HCT116 (cell line): ENCODE measurements at regions not wholly inside any gene's neighbourhood (a gene's known extent, or its start where the extent isn't known, plus 50 kb on each side); places are given as distances from the start of the nearest gene placed in this dataset.

Experiments used
- ATAC-seq: fragments of 200-7000 bp; cut with Tn5 transposase; 2 replicates; pipeline ENCODE4 v1.9.1; 2020; ENCODE audit warnings: mild to moderate bottlenecking, moderate library complexity
- BruUV-seq: library from RNA; stranded (reverse); fragments of 400-500 nt; replicated peaks from 2 replicates; lab custom pipeline; 2021; lab: Mats Ljungman, UMichigan
- CTCF ChIA-PET: fragments of 300-600 bp; sonication (Branson Sonifier 250); formaldehyde crosslinking; loops from one replicate; lab custom pipeline; 2021; ENCODE audit warnings: antibody characterized with exemption; lab: Charles Lee
- POLR2A ChIA-PET: fragments of 300-600, 350-600 bp; sonication (Branson Sonifier 250); formaldehyde crosslinking; loops from one replicate; lab custom pipeline; 2021; ENCODE audit warnings: antibody characterized with exemption; lab: Charles Lee
- RAD21 ChIA-PET, 2 experiments: fragments of 300-600 bp; sonication (Branson Sonifier 250); formaldehyde crosslinking; loops; one replicate each; lab custom pipeline; 2023; ENCODE audit warnings: low total read pairs in 2 of 2; ENCODE audit not compliant: uncharacterized antibody in 2 of 2, unreplicated experiment in 2 of 2, low non-redundant PET in 1 of 2; lab: Charles Lee
- DNase-seq: peaks from one replicate; pipeline ENCODE4 v3.0.0-alpha.2; 2010; ENCODE audit warnings: low read depth, low spot score
- H2AFZ ChIP-seq: fragments of 200-600 bp; shearing (Covaris generic), sonication (generic); 2 replicates; pipeline ENCODE4 v1.6.1; 2017; ENCODE audit warnings: low read depth, mixed run types, mixed read lengths, antibody characterized with exemption, low read length; ENCODE audit not compliant: poor library complexity, severe bottlenecking
- H3K27ac ChIP-seq: 2 replicates; pipeline ENCODE4 v1.5.1; 2012; ENCODE audit warnings: low read depth, low read length
- H3K27me3 ChIP-seq: fragments of 200-600 bp; sonication (generic); 2 replicates; pipeline ENCODE4 v1.6.1; 2016; ENCODE audit warnings: mixed run types, low read length, mixed read lengths; ENCODE audit not compliant: insufficient read depth
- H3K36me3 ChIP-seq, 2 experiments: fragments of 200-500 bp in 1 of 2; fragments of 200-600 bp in 1 of 2; sonication (Bioruptor generic) in 1 of 2; sonication (generic) in 1 of 2; 2 replicates each; pipeline versions ENCODE4 v1.5.1 to v1.6.1; 2014 to 2016; ENCODE audit warnings: low read length in 2 of 2, inconsistent platforms in 1 of 2, mixed read lengths in 1 of 2, mixed run types in 1 of 2; ENCODE audit not compliant: insufficient read depth in 2 of 2, control insufficient read depth in 1 of 2
- H3K4me1 ChIP-seq, 2 experiments: fragments of 200-600 bp in 1 of 2; sonication (generic) in 1 of 2; 2 replicates each; pipeline versions ENCODE4 v1.5.1 to v1.6.1; 2012 to 2017; ENCODE audit warnings: low read length in 2 of 2, inconsistent platforms in 1 of 2, mild to moderate bottlenecking in 1 of 2, mixed read lengths in 1 of 2, mixed run types in 1 of 2, moderate library complexity in 1 of 2; ENCODE audit not compliant: insufficient read depth in 2 of 2, control insufficient read depth in 1 of 2
- H3K4me2 ChIP-seq: fragments of 200-600 bp; sonication (generic); 2 replicates; pipeline ENCODE4 v1.6.1; 2017; ENCODE audit warnings: mixed run types, low read length, mixed read lengths
- H3K4me3 ChIP-seq, 2 experiments: fragments of 200-600 bp in 1 of 2; sonication (generic) in 1 of 2; replicated peaks in 1 of 2; 2 replicates each; pipeline ENCODE4 v1.5.1; 2011 to 2016; ENCODE audit warnings: low read length in 2 of 2, control low read depth in 1 of 2, low read depth in 1 of 2, mild to moderate bottlenecking in 1 of 2, mixed read lengths in 1 of 2, mixed run types in 1 of 2
- H3K79me2 ChIP-seq: fragments of 200-600 bp; sonication (generic); 2 replicates; pipeline ENCODE4 v1.6.1; 2017; ENCODE audit warnings: mild to moderate bottlenecking, mixed run types, low read length, moderate library complexity, mixed read lengths; ENCODE audit not compliant: insufficient read depth
- H3K9ac ChIP-seq: fragments of 200-600 bp; sonication (generic); 2 replicates; pipeline ENCODE4 v1.6.1; 2016; ENCODE audit warnings: low read length, mixed read lengths
- H3K9me2 ChIP-seq: fragments of 200-600 bp; sonication (generic), shearing (Covaris generic); 2 replicates; pipeline ENCODE4 v1.6.1; 2017; ENCODE audit warnings: mixed run types, mild to moderate bottlenecking, moderate library complexity; ENCODE audit not compliant: insufficient read depth
- H3K9me3 ChIP-seq, 2 experiments: fragments of 200-500 bp in 1 of 2; fragments of 200-600 bp in 1 of 2; sonication (Bioruptor generic) in 1 of 2; sonication (generic) in 1 of 2; 2 replicates each; pipeline ENCODE4 v1.6.1; 2014 to 2017; ENCODE audit warnings: low read length in 2 of 2, mixed read lengths in 2 of 2, inconsistent platforms in 1 of 2, low read depth in 1 of 2, mild to moderate bottlenecking in 1 of 2, mixed run types in 1 of 2, moderate library complexity in 1 of 2; ENCODE audit not compliant: control insufficient read depth in 1 of 2, insufficient read depth in 1 of 2
- H4K20me1 ChIP-seq: fragments of 200-600 bp; sonication (generic), shearing (Covaris generic); 2 replicates; pipeline ENCODE4 v1.6.1; 2017; ENCODE audit warnings: mixed run types, mild to moderate bottlenecking, moderate library complexity; ENCODE audit not compliant: insufficient read depth
- CEBPB ChIP-seq: IDR thresholded peaks from 2 replicates; pipeline ENCODE4 v1.6.1; 2012; ENCODE audit warnings: low read depth
- ELF1 ChIP-seq: IDR thresholded peaks from 2 replicates; pipeline ENCODE4 v1.6.1; 2012; ENCODE audit warnings: low read depth, borderline replicate concordance
- EZH2 ChIP-seq: fragments of 200-600 bp; sonication (generic); IDR thresholded peaks from 2 replicates; pipeline ENCODE4 v1.6.1; 2017; ENCODE audit warnings: antibody characterized with exemption, mixed run types
- EZH2phosphoT487 ChIP-seq: fragments of 200-600 bp; IDR thresholded peaks from 2 replicates; pipeline ENCODE4 v1.6.1; 2018; ENCODE audit warnings: antibody characterized with exemption, borderline replicate concordance
- FOSL1 ChIP-seq: IDR thresholded peaks from 2 replicates; pipeline ENCODE4 v1.6.1; 2012; ENCODE audit warnings: low read depth
- JUND ChIP-seq: IDR thresholded peaks from 2 replicates; pipeline ENCODE4 v1.6.1; 2012
- POLR2A ChIP-seq: IDR thresholded peaks from 2 replicates; pipeline ENCODE4 v1.7.0; 2011; ENCODE audit warnings: borderline replicate concordance; ENCODE audit not compliant: insufficient read depth, insufficient read length; ENCODE audit errors: extremely low read depth
- POLR2AphosphoS5 ChIP-seq: IDR thresholded peaks from 2 replicates; pipeline ENCODE4 v1.6.1; 2011; ENCODE audit warnings: mild to moderate bottlenecking, low read depth, low read length, moderate library complexity
- RAD21 ChIP-seq: IDR thresholded peaks from 2 replicates; pipeline ENCODE4 v1.6.1; 2012; ENCODE audit warnings: low read depth, mild to moderate bottlenecking
- SIN3A ChIP-seq: IDR thresholded peaks from 2 replicates; pipeline ENCODE4 v1.6.1; 2012; ENCODE audit warnings: low read depth
- SP1 ChIP-seq: IDR thresholded peaks from 2 replicates; pipeline ENCODE4 v1.6.1; 2012; ENCODE audit warnings: low read depth
- SRF ChIP-seq: IDR thresholded peaks from 2 replicates; pipeline ENCODE4 v1.6.1; 2012; ENCODE audit warnings: low read depth
- YY1 ChIP-seq: IDR thresholded peaks from 2 replicates; pipeline ENCODE4 v1.6.1; 2011; ENCODE audit warnings: low read length, low read depth, moderate library complexity, mild to moderate bottlenecking; ENCODE audit not compliant: insufficient replicate concordance; ENCODE audit errors: extremely low read depth
- ZFX ChIP-seq: fragments of 450-650 bp; IDR thresholded peaks from 2 replicates; pipeline ENCODE4 v1.6.1; 2017
- ZNF274 ChIP-seq: fragments of 200-500 bp; sonication (Bioruptor generic); IDR thresholded peaks from 2 replicates; pipeline ENCODE4 v1.6.1; 2014; ENCODE audit warnings: mild to moderate bottlenecking, low read depth, low read length, inconsistent platforms
- intact Hi-C: fragments of 100-400 bp; cut with micrococcal nuclease; formaldehyde crosslinking; loops from 2 replicates; pipeline ENCODE4 v1.10.0; 2022
- TF ChIP-seq, protein P1 (sequence below): IDR thresholded peaks from 2 replicates; pipeline ENCODE4 v1.6.1; 2012; ENCODE audit warnings: low read depth
- TF ChIP-seq, protein P2 (sequence below): IDR thresholded peaks from 2 replicates; pipeline ENCODE4 v1.6.1; 2012
- TF ChIP-seq, protein P3 (sequence below): IDR thresholded peaks from 2 replicates; pipeline ENCODE4 v1.6.1; 2011; ENCODE audit warnings: mild to moderate bottlenecking, low read length, moderate library complexity; ENCODE audit not compliant: insufficient replicate concordance; ENCODE audit errors: extremely low read depth

GRCh38 chr3:33921608-33922007 is 123.2 kb downstream of the PDCD6IP start:
- CTCF ChIA-PET = no interaction called here
- POLR2A ChIA-PET = no interaction called here
- no peak overlapping the region for H3K4me3 ChIP-seq

More at GRCh38 chr3:33921608-33922007, 123.2 kb downstream of the PDCD6IP start:
- no peak overlapping the region for H3K27ac ChIP-seq
- ATAC-seq = no peak
- peaks cover 13% of the 10 kb centered on the region for H3K27me3 ChIP-seq
- no peaks in the 10 kb centered on the region for H3K9me3 ChIP-seq
- H3K79me2 ChIP-seq = no peaks in the 10 kb centered on the region
- no peak overlapping the region for H2AFZ ChIP-seq
- intact Hi-C loops = no loop called here
- no peak for DNase-seq
- no TSS peak for BruUV-seq
- H3K36me3 ChIP-seq = no peaks in the 10 kb centered on the region
- H4K20me1 ChIP-seq = no peaks in the 10 kb centered on the region
- no peaks in the 10 kb centered on the region for H3K9me2 ChIP-seq
- H3K4me1 ChIP-seq = no peaks in the 10 kb centered on the region
- H3K9ac ChIP-seq = no peak overlapping the region
- RAD21 ChIA-PET = no interaction called here
- H3K4me2 ChIP-seq = no peak overlapping the region
- no peak for TF ChIP-seq ZFX
- TF ChIP-seq SP1 = no peak
- TF ChIP-seq EZH2 = no peak
- TF ChIP-seq, protein P1, sequence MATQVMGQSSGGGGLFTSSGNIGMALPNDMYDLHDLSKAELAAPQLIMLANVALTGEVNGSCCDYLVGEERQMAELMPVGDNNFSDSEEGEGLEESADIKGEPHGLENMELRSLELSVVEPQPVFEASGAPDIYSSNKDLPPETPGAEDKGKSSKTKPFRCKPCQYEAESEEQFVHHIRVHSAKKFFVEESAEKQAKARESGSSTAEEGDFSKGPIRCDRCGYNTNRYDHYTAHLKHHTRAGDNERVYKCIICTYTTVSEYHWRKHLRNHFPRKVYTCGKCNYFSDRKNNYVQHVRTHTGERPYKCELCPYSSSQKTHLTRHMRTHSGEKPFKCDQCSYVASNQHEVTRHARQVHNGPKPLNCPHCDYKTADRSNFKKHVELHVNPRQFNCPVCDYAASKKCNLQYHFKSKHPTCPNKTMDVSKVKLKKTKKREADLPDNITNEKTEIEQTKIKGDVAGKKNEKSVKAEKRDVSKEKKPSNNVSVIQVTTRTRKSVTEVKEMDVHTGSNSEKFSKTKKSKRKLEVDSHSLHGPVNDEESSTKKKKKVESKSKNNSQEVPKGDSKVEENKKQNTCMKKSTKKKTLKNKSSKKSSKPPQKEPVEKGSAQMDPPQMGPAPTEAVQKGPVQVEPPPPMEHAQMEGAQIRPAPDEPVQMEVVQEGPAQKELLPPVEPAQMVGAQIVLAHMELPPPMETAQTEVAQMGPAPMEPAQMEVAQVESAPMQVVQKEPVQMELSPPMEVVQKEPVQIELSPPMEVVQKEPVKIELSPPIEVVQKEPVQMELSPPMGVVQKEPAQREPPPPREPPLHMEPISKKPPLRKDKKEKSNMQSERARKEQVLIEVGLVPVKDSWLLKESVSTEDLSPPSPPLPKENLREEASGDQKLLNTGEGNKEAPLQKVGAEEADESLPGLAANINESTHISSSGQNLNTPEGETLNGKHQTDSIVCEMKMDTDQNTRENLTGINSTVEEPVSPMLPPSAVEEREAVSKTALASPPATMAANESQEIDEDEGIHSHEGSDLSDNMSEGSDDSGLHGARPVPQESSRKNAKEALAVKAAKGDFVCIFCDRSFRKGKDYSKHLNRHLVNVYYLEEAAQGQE = no peak
- TF ChIP-seq POLR2A = no peak
- no peak for TF ChIP-seq EZH2phosphoT487
- TF ChIP-seq RAD21 = no peak
- TF ChIP-seq SRF = no peak
- no peak for TF ChIP-seq CEBPB
- no peak for TF ChIP-seq ZNF274
- TF ChIP-seq, protein P2, sequence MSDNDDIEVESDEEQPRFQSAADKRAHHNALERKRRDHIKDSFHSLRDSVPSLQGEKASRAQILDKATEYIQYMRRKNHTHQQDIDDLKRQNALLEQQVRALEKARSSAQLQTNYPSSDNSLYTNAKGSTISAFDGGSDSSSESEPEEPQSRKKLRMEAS = no peak
- no peak for TF ChIP-seq JUND
- TF ChIP-seq, protein P3, sequence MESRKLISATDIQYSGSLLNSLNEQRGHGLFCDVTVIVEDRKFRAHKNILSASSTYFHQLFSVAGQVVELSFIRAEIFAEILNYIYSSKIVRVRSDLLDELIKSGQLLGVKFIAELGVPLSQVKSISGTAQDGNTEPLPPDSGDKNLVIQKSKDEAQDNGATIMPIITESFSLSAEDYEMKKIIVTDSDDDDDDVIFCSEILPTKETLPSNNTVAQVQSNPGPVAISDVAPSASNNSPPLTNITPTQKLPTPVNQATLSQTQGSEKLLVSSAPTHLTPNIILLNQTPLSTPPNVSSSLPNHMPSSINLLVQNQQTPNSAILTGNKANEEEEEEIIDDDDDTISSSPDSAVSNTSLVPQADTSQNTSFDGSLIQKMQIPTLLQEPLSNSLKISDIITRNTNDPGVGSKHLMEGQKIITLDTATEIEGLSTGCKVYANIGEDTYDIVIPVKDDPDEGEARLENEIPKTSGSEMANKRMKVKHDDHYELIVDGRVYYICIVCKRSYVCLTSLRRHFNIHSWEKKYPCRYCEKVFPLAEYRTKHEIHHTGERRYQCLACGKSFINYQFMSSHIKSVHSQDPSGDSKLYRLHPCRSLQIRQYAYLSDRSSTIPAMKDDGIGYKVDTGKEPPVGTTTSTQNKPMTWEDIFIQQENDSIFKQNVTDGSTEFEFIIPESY = no peak
- no peak for TF ChIP-seq FOSL1
- TF ChIP-seq YY1 = no peak
- TF ChIP-seq SIN3A = no peak
- TF ChIP-seq ELF1 = no peak
- no peak for TF ChIP-seq POLR2AphosphoS5
- TF ChIP-seq, all 23 proteins: peak for 0
